Skeletal muscle tissue (tissue), 3 donors: ENCODE measurements at regions not wholly inside any gene's neighbourhood (a gene's known extent, or its start where the extent isn't known, plus 50 kb on each side); places are given as distances from the start of the nearest gene placed in this dataset.

Experiments used
- H3K27ac ChIP-seq: one replicate; pipeline ENCODE4 v1.7.0; 2013; ENCODE audit warnings: mild to moderate bottlenecking, low read depth, low read length, inconsistent platforms
- H3K27me3 ChIP-seq, 3 donors: one replicate each; pipeline ENCODE4 v1.7.0; 2013; ENCODE audit warnings: low read length in 3 of 3; ENCODE audit not compliant: control insufficient read depth in 3 of 3, insufficient read depth in 3 of 3
- H3K36me3 ChIP-seq, 3 donors: one replicate each; pipeline ENCODE4 v1.7.0; 2013; ENCODE audit warnings: low read length in 3 of 3; ENCODE audit not compliant: control insufficient read depth in 3 of 3, insufficient read depth in 3 of 3
- H3K4me1 ChIP-seq, 3 donors: one replicate each; pipeline ENCODE4 v1.7.0; 2013; ENCODE audit warnings: low read length in 3 of 3, mild to moderate bottlenecking in 3 of 3; ENCODE audit not compliant: control insufficient read depth in 3 of 3, insufficient read depth in 3 of 3
- H3K4me3 ChIP-seq, 3 donors: one replicate each; pipeline ENCODE4 v1.7.0; 2013; ENCODE audit warnings: low read length in 3 of 3
- H3K9ac ChIP-seq, 3 donors: one replicate each; pipeline ENCODE4 v1.7.0; 2013; ENCODE audit warnings: low read length in 3 of 3, mild to moderate bottlenecking in 3 of 3, moderate library complexity in 2 of 3, low read depth in 1 of 3
- H3K9me3 ChIP-seq, 3 donors: one replicate each; pipeline ENCODE4 v1.7.0; 2013; ENCODE audit warnings: low read length in 3 of 3; ENCODE audit not compliant: control insufficient read depth in 3 of 3
- donor health status: Osteomylitis.

DNA sequence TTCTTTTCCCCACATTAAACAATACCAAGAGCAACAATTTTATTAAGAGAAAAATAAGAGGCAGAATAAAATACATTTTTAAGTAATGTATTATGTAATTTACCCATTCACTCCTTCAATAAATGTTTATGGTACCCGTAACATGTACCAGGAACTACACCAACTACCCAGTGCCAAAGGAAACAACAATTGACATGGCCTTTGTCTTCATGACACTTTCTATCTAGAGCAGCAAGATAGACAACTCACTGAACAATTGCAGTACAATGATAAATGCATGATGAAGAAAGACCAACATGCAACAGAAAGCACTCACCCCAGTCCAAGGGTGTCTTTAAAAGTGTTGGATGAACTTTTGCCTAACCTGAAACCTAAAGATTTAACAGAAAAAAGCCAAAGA, 493.8 kb downstream of the IGSF11 start:
- Histone ChIP-seq H3K9ac (no peak overlapping the region), H3K27ac (no peak overlapping the region), H3K4me3 (no peak overlapping the region), H3K4me1 (no peaks in the 10 kb centered on the region), H3K9me3 (no peaks in the 10 kb centered on the region), H3K36me3 (no peaks in the 10 kb centered on the region), H3K27me3 (no peaks in the 10 kb centered on the region)

DNA sequence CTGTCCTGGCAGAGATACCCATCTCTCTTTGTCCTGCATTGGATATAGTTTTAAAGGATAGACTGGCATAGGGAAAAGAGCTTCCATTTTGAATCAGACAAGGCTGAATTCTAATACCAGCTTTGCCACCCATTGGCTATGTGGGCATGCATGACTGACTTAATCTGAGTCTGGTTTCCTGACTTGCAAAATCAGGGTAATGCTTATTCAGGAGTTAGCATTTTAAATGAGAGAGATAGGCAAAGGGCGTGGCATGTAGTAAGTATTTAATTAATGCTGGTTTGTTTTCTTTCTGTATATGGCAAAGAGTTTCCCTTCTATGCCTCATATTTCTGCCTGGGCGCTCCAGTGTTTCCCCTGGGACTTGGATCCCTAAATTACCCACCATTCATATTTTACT, 492.9 kb downstream of the IGSF11 start:
- no peak overlapping the region for H3K27ac ChIP-seq

DNA sequence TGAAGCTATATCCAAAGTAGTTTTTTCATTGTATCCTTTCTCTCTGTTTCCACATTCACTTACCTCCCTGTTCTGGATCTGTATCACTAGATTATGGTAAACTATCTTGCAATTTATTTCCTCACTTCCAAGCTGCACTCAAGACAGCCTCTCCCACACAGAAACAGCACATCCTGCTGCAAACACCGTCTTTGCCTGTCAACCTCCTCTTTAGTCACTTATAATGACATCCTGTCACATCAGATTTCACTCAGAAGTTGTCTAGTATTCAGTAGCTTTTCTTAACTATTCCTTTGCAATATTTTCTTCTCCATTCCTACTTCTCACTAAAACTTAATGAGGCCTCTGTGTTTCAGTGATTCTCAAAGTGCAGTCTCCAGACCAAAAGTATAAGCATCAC, 490.8 kb downstream of the IGSF11 start:
- Histone ChIP-seq H3K4me3 (no peak overlapping the region), H3K9me3 (no peaks in the 10 kb centered on the region), H3K4me1 (no peaks in the 10 kb centered on the region), H3K9ac (no peak overlapping the region), H3K36me3 (no peaks in the 10 kb centered on the region), H3K27ac (no peak overlapping the region), H3K27me3 (no peaks in the 10 kb centered on the region)

More for the DNA sequence above, 492.9 kb downstream of the IGSF11 start:
- Histone ChIP-seq H3K9ac (no peak overlapping the region), H3K9me3 (no peaks in the 10 kb centered on the region), H3K4me3 (no peak overlapping the region), H3K4me1 (no peaks in the 10 kb centered on the region), H3K27me3 (no peaks in the 10 kb centered on the region), H3K36me3 (no peaks in the 10 kb centered on the region)

DNA sequence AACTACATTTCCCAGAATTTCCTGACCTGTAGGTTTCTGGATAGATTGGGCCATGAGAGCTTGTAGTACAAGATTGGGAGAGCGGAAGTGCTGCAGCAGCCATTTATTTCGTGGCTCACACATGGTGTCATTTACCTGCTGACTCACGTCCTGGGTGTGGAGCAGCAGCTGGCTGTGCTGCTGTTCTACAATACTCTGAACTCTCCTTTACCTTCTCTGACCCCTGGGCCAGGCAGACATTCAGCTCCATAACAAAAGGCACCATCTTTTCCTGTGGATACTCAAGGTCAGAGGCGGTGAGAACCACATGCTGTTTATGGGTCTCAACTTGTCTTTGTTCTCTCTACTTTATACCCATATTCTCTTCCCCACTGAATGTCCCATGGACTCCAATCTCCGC, 490.2 kb downstream of the IGSF11 start:
- Histone ChIP-seq H3K27me3 (no peaks in the 10 kb centered on the region), H3K9me3 (no peaks in the 10 kb centered on the region), H3K9ac (no peak overlapping the region), H3K36me3 (no peaks in the 10 kb centered on the region), H3K4me3 (no peak overlapping the region), H3K4me1 (no peaks in the 10 kb centered on the region), H3K27ac (no peak overlapping the region)

DNA sequence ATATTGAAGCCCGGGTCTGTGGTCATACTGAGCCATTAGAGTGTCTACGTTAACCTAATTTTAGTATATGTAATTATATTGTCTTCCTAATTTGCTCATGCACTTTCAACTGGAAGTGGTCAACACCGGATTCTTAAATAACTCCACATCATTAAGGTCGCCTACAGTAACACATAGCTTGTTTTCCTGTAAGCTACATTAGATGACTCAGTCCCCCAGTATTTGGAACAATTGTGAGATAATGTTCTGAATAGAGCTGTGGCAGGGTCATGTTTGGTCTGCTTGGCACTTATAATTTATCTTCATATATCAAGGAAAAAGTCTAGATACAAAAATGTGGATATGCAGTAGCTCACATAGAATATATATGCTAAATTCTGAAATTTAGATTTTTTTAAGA, 486.2 kb downstream of the IGSF11 start:
- H3K36me3 ChIP-seq = no peaks in the 10 kb centered on the region

DNA sequence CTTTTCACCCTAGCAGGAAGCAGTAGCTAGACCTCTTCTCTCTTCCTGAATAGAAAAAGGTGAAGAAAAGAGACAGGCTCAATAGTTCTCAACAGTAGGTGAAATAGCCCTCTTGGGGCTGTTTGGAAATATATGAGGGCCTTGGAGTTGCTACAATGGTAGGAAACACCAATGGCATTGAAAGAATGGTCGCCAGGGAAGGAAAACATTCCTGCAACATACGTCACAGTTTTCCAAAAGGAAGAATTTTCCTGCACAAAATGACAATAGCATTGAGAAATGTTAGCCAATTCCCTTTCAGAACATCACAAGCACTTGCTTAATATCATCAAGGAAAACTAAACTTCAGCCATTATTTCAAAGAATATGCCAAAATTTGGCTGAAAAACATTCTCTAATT, 484.5 kb downstream of the IGSF11 start:
- no peak overlapping the region for H3K4me3 ChIP-seq
- H3K9ac ChIP-seq = no peak overlapping the region
- no peaks in the 10 kb centered on the region for H3K36me3 ChIP-seq
- H3K27me3 ChIP-seq = no peaks in the 10 kb centered on the region
- H3K9me3 ChIP-seq = no peaks in the 10 kb centered on the region
- no peak overlapping the region for H3K27ac ChIP-seq
- H3K4me1 ChIP-seq = no peaks in the 10 kb centered on the region

More for the DNA sequence above, 486.2 kb downstream of the IGSF11 start:
- no peaks in the 10 kb centered on the region for H3K4me1 ChIP-seq
- H3K27ac ChIP-seq = no peak overlapping the region
- H3K9me3 ChIP-seq = no peaks in the 10 kb centered on the region
- H3K4me3 ChIP-seq = no peak overlapping the region
- no peak overlapping the region for H3K9ac ChIP-seq
- no peaks in the 10 kb centered on the region for H3K27me3 ChIP-seq

DNA sequence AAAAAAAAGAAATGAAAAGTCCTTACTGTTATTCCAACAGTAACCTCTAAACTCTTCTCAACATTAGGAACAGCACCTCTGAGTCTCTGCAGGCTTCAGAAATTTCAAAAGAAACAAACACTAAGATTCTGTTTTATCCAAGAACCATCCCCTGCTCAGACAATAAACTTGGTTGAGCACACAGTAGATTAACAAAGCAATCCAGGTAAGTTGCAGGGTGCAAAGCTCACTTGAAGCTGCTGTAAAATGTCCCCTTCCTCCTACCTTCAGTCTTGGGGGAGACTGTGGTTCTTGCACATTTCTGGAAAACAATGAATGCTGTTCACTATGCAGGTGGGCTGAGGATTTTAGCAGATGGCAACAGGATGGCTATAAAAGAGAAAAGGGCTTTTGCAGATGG, 484.1 kb downstream of the IGSF11 start:
- Histone ChIP-seq H3K4me3 (no peak overlapping the region), H3K36me3 (no peaks in the 10 kb centered on the region), H3K27ac (no peak overlapping the region), H3K27me3 (no peaks in the 10 kb centered on the region), H3K9ac (no peak overlapping the region), H3K9me3 (no peaks in the 10 kb centered on the region), H3K4me1 (no peaks in the 10 kb centered on the region)

DNA sequence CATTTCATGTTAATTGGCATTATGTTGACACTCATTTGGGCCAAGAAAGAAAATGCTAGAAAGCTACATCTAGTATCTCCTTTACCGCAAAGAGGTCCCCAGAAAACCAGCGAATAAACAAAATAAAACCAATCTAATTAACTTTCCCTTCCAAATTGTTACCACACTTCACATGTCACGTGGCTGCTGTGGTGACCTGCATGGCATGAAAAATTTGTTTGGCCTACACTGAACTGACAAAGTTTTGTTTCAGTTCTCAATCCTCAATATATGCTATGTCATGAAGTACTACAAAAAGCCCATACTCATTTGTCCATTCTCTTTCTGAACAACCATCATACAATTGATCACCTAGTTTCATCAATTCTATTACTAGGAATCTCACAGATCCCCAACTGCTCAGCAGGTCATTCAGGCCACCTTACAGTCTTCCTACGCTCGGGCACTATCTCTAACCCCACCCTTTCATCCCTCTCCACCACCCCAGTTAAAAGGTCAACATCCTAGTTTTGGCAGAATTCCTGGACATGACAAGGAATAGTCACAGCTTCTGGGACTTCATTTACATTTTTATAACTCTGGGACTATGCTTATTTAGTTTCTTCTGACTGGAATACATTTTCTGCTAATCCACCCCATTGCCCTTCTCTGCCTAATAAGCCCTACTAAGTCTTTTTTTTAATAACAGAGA, 480.4 kb downstream of the IGSF11 start:
- H3K9me3 ChIP-seq = no peaks in the 10 kb centered on the region
- no peak overlapping the region for H3K4me3 ChIP-seq
- H3K36me3 ChIP-seq = no peaks in the 10 kb centered on the region
- H3K27me3 ChIP-seq = no peaks in the 10 kb centered on the region
- H3K27ac ChIP-seq = no peak overlapping the region
- H3K9ac ChIP-seq = no peak overlapping the region
- H3K4me1 ChIP-seq = no peaks in the 10 kb centered on the region

DNA sequence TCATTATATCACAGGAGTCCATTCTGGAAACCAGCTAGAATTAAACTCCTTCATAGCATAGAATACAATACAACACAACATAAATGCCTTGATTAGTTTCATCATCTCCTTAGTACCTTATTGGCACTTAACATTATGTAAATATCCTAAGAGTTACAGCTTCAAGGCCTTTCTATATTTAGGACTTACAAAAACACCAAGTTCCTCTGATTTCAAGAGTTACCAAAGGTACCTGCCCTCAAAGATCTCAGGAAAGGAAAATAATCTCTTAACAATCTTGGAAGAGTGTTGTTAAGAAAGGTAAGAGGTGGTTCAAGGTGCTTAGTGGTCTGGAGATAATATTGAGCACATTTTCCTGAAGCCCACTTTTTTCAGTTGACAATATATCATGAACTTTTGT, 477.7 kb downstream of the IGSF11 start:
- no peaks in the 10 kb centered on the region for H3K27me3 ChIP-seq
- no peaks in the 10 kb centered on the region for H3K36me3 ChIP-seq

DNA sequence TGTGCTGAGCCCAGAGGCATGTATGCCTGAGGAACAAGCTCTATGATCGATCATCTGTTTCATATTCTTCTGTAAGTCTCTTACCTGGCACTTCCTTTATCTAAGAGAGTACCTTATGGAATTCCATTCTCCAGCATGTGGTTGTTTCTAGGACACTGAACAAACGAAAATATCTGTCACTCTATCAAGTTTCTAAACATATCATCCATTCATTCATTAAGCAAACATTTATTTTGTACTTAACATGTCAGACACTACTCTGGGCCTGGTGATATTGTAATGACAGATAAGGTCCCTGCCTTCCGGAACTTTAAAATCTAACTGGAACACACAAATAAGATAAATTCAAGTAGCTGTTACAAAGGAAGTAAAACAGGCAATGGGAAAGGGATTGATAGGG, 477.1 kb downstream of the IGSF11 start:
- H3K9ac ChIP-seq = no peak overlapping the region
- no peak overlapping the region for H3K4me3 ChIP-seq
- no peaks in the 10 kb centered on the region for H3K4me1 ChIP-seq
- H3K9me3 ChIP-seq = no peaks in the 10 kb centered on the region
- no peaks in the 10 kb centered on the region for H3K27me3 ChIP-seq
- no peaks in the 10 kb centered on the region for H3K36me3 ChIP-seq
- no peak overlapping the region for H3K27ac ChIP-seq

More for the DNA sequence above, 477.7 kb downstream of the IGSF11 start:
- no peak overlapping the region for H3K4me3 ChIP-seq
- no peak overlapping the region for H3K9ac ChIP-seq
- H3K9me3 ChIP-seq = no peaks in the 10 kb centered on the region
- no peaks in the 10 kb centered on the region for H3K4me1 ChIP-seq
- no peak overlapping the region for H3K27ac ChIP-seq
